HG02884 (cell line): ENCODE measurements at regions not wholly inside any gene's neighbourhood (a gene's known extent, or its start where the extent isn't known, plus 50 kb on each side); places are given as distances from the start of the nearest gene placed in this dataset.
"Not testable (repeated sequence)": the region's sequence is repeated elsewhere in the genome, so short reads cannot be mapped to it uniquely, and the experiment has no call there.

ENCODE experiments used
- ATAC-seq: cut with Tn5 transposase; IDR thresholded peaks from one replicate; pipeline ENCODE4 v1.9.1; 2021; ENCODE audit warnings: mild to moderate bottlenecking, moderate library complexity; ENCODE audit not compliant: unreplicated experiment

DNA sequence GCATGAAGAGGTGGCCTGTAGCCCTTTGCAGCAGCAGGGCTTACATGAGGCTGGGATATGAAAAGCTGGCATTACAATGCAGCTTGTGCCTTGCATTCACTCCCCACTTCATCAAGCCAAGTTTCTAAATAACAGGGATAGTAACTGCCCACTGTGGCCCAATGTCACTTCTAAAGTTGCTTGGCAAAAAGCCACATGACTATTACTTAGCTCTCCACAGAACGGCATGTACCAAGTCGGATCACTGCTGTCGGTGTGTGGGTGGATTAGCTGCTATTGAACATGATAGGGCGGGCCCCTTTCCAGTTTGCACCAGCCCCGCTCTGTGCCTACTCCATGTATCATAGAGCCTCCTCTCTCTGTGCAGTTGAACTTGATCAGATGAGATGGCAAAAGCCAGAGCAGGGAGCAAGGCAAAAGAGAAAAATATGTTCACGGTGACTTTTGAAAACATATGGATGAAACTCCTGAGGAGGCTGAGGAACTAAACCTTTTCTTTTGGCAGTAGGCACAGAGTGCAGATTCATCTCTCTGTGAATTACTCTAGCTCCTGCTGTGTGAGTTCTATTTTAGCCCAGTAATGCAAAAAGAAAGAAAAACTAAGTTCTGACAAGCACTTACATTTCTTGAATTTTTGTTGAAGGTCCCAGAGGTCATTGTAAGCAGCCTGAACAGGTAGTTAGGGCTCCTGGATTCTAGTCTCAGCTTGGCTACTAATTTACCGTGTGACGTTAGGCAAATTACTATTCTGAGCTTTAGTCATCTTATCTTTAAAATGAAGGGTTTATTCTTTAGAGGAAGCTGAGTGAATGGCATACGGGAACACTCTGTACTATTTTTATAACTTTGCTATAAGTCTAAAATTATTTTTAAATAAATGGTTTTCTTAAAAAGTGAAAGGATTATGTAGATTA lies 125.6 kb upstream of the NBPF9 start:
- not testable (repeated sequence) for ATAC-seq

DNA sequence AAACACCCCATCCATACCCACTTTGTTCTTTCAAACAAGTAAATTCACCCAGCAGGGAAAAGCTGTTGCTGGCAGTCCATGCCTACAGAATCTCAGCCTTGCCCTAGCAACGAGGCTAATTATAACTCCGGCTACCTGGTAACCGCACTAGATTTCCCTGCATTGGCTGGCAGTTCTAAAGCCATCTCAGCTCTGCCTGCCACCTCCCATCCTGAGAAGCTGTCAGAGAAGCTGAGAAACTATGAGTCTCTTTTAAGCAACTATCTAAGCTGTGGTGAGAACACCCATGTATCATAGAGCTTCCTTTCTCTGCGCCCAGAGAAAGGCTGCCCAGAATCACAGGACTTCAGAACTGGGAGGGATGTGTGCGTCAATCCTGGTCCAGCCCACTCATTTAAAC lies 126.5 kb upstream of the NBPF9 start:
- ATAC-seq, result not testable (repeated sequence)

DNA sequence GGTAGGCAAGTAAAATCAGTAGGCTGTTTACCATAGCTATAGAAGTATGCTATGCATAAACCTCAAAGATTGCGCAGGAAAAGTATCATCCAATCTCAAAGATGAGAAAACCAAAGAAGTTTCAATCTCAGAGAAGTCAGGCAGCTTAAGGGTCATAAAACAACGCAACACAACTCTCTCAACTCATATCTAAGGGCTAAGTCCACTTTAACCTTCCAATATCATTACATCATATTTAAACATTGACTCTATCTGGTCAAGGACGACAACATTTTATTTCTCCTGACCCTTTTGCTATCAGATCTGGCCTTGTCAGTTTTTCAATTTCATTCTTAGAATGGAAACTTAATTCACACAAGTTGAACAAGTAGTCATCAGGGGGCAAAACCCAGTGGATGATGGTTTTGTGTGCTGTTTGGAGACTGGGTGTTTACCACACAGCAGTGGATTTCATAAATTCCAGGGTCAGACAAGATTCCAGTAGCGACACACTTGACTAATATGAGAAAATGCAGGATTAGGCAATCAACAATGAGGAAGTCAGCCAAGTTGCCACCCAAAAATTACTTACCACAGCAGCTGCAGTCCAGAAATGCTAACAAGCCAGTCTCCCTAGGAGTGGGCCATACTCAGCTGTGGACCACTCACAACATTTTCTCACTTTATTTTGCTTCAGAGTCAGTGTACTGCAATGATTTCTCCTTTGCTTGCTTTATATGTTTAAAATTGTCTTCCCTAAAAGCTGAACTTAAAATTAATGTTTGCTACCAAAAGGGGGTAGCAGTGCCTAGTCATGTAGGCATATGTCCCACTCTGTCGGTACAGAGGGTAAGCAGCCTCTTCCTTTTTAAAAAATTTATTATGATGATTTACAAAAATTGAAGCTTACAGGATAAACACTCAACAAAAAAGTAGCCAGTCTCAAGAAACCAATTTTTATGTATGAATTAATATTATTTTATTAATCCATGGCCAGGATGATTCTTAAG lies 131.9 kb upstream of the NBPF9 start:
- not testable (repeated sequence) for ATAC-seq

DNA sequence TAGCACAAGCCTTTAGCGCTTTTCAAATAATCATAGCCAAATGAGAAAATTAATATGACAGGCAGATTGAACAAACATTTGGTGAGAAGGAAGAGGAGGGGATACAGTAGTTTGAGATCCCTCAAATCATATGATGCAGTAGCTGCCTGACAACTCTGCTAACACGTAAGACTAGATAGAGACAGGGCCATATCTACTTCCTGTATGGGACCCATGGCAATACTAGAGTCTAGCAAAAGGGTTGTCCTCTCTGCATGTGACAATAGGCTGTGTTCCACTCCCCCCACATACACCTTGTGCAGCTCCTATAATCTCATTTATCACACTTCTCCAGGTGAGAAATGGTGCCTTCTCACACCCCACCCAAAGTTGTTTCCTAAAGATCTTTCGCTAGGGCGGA lies 134.2 kb upstream of the NBPF9 start:
- not testable (repeated sequence) for ATAC-seq

DNA sequence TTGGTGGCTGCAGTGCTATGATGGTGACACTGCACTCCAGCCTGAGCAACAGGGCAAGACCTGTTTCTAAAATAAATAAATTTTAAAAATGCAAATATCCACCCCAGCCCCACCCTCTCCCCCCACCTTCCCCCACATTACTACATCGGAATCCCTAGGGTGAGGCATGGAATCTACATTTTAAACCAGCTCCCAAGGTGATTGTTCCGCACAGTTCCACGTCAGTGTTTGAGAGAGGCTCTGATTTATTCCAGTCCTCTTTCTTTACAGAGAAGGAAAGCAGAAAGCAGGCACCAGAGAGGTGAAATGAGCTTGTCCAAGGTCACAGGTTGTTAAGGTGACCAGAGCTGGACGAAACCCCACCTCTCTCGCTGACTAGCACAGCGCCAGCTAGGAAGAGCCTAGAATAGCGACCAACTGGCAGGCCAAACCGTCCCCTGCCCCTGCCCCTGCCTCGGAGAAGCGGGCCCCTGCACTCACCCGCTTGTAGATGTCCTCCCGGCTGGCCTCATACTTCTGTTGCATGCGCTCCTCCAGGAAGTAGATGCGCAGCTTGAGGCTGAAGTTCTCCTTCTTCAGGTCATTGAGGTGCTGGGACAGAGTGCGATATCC lies 136.7 kb upstream of the NBPF9 start:
- not testable (repeated sequence) for ATAC-seq

DNA sequence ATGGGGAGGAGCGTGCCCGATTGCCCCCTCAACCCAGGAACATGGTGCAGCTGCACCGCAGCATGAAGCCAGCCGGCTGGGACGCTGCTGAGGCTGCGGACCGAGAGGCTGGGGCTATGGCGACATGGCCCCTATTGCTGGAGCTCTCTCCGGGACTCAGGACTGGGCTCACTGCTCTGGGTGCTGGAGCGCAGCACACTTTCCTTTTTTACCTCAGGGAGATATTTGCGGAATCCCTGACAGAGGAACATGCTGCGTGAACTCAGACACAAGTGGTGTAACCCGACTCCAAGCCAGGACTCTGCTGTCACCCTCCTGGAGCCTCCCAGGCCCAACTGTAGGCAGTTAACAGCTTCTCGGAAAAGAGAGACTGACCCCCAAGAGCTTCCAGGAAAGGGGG lies 137.2 kb upstream of the NBPF9 start:
- ATAC-seq, result not testable (repeated sequence)

DNA sequence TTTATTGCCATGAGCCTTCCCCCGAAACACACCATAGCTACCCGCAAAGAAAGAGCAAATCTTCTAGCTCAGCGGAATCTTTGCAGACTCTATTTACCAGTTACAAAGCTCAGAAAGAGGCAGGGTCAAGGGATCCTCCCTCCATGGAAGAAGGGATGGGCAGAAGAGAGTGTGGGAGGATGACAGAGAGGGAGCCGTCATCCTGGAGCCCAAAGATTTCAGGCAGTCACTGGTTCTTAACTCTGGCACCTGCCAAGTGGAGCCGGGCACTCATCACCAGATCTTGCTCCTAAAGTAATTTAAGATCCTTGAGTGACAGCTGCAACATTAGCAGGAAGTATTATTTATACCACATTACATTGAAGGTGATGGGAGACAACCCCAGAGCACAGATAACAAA lies 137.9 kb upstream of the NBPF9 start:
- ATAC-seq, result not testable (repeated sequence)

DNA sequence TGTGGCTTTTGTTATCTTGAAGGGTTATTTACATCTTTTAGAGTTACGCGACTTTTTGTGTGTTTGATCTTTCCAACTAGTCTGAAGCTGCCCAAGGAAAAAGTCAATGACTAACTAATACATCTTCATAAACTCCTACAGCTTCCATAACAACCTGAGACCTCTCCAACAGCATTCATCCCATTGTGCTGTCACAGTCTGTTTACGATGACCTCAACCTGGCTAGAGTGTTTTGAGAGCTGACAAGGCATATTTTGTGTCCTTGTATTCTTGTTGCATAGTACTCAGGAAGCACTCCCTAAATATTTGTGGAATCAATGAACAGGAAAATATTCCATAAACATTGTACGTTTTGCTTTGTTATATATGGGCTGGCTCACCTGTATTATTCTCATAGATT lies 140.2 kb upstream of the NBPF9 start:
- ATAC-seq, result not testable (repeated sequence)

DNA sequence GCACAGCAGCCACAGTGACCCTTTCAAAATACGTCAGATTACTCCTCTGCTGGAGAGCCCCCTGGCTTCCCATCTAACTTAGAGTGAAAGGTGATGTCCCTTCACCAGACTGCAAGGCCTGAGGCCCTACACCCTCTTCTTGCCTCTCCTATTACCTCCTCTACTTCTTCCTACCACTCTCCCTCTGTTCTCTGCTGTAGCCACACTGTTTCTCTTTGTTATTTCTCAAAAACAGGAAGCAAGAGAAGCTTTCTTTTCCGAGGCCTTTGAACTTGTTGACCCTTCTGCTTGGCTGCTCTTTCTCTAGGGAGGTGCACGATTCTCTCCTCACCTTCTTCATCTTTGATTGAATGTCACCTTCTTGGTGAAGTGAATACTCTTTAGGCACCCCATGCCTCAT lies 141.3 kb upstream of the NBPF9 start:
- ATAC-seq, result not testable (repeated sequence)

DNA sequence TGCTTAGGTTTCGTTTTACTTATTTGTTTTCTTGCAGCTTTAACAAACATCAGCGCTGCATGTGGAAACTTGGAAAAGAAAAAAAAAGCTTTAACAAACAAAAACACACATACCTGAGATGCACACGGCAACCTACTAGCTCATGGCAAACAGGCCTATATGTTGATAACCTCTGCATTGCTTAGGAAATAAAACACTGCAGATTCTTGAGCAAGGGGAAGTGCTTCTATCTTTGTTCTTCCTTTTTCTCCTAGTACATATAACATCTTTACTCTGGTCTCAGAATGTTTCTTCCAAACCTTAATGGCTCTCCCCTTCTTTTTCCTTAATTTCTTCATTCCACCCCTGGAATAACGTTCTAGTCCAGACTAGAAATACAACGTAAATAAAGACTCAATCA lies 142.9 kb upstream of the NBPF9 start:
- ATAC-seq, result not testable (repeated sequence)

DNA sequence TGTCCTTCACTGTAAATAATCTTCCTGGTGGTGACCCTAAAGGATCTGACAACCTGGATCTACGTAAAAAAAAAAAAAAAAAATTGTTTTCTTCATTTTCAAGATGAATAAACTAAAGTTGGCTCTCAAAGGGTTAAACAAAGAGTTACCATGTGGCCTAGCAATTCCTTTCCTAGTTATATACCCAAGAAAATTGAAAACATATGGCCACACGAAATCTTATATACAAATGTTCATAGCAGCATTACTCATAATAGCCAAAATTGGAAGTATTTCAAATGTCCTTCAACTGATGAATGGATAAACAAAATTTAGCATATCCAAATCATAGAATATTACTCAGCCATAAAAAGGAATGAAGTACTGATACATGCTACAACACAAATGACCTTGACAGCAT lies 145.3 kb upstream of the NBPF9 start:
- not testable (repeated sequence) for ATAC-seq

DNA sequence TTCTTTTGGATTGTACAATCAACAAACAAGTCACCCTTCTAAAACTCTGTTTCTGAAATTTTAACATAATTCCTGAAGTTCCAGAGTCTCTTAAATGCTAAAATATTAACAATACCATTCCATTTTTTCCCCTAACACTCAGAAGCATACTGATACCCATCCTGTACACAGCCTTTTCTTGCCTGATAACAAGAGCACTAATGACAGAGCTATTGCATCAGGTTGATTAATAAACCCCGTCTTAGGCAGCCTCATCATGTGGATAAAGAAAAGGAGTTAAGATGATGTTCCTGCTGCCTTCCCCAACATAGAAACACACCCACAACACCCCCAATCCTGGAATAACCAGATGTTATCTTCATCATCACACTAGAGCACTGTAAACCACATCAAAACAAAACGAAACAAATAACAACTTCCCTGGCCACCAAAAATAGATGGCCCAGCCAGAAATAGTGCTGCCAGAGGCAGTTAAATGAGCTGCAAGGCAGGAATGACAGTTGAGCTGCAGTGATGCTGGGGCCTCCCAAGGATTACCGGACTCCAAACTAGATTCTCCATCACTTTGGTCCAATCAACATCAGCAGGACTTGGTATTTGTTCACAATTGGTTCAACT lies 146.6 kb upstream of the NBPF9 start:
- ATAC-seq, result not testable (repeated sequence)

DNA sequence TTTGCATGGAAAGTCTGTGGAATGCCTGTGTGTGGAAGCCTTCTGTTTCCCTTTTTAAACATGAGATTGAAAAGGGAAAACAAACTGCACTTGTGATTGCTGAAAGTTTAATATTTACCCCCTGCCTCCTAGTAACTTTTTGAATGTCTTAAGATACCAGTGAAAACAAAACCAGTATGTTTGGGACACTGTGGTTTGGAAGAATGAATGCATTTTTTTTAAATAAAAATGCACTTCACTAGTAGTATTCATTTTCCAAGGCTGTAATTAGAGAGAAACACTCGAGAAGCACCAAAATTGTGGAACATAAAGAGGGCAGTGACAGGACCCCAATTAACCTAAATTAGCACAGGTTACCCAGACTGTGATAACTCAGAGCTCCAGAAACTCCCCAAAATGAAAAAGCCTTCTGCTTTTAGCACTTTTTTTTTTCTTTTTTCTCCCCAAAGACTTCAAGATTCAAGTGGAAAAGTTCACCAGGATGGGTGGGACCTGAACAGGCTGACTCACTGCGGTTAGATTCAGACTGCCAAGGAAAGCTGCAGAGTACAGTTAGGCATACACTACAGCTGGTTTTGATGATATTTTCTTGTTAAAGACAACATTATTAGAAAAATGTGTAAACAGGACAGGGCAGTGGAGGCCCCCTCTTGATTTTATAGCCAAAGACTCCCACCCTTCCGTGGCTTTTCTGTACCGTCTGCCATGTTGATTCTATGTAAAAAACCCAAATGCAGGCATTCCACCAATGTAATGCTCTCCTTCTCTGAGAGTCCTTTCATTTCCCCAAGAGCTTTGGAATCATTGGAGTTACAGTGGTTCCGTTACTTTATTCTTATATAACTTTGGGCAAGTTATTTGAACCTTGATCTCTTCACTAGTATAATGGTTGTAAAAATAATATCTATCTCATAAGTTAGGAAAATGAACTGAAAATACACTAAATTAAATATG lies 151.8 kb upstream of the NBPF9 start:
- ATAC-seq, result not testable (repeated sequence)

DNA sequence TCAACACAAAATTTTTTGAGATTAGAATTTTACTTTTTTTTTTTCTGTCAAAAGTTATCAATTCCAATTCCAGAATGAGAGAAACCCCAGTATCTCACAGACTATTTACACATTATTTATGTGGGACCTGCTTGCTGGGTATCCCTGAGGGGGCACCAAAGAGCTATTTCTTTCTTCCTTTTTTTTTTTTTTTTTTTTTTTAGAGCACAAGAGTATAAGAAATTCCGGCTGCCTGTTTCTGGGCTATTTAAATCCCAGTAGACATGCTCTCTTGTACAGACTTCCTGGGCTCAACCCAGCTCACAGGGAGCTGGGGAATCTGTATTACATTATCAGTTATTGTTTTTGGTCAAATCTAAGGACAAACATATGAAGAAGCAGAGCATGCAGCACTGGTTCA lies 156.9 kb upstream of the NBPF9 start:
- not testable (repeated sequence) for ATAC-seq

DNA sequence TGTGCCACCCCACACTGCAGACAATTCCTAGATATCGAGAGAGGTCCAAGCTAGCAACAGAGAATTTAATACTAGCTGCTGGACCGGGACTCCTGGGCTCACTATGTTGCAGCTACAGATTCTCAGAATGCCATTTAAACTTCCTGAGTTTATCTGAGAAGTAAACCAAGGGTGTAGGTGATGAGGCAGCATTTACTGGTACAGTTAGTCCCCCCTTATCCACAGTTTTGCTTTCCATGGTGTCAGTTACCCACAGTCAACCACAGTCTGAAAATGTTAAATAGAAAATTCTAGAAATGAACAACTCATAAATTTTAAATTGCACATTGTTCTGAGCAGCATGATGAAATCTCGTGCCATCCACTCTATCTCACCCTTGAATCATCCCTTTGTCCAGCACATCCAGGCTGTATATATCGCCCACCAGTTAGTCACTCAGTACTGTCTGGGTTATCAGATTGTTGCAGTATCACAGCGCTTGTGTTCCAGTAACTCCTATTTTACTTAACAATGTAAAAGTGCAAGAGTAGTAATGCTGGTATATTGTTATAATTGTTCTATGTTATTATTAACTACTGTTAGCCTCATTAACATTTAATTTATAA lies 157.5 kb upstream of the NBPF9 start:
- not testable (repeated sequence) for ATAC-seq

DNA sequence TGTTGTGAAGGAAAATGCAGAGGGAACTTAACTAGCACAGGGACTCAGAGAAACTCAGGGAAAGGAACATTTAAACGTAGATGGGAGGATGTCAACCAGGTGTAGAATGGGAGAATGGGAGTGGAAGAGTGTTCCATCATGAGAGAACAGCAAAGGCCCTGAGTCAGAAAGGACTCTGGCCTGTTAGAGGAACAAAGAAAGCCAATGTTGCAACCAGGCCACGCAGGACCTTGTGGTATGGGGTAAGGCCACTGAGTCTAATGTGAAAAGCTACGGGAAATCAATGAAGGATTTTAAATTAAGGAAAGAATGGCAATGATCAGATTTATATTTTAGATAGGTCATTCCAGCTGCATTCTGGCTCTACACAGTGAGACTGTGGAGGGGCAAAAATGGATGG lies 163.9 kb upstream of the NBPF9 start:
- not testable (repeated sequence) for ATAC-seq

DNA sequence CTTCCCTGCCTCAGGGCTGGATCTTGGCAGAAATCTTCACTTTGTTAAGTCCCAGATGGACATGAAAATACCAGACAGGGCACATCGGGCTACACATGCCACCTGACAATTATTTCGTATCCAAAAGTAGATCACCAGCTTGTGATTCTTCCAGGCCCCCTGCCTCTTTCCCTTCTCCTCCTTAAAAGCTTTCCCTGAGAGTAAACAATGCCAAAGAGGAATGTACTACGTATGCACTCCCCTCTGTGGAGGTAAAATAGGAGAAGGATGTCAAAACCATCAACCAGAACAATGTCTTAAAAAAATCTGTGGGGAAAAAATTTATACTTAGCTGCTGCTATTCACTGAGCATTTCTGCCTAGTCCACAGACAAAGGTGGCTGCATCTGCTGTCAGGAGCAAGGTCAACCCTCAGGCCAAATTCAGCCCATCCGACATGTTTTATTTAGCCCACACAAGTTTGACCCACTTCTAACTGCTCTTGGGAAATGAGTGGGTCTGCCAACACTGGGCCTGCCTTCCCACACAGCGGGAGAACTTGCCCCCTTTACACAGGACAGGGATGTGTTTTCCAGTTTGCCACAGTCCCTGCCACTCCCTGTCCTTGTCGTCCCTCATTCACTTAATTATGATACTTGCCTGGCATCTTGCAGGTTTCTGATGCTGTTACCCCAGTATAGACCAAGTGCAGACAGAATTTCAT lies 165.8 kb upstream of the NBPF9 start:
- ATAC-seq, result not testable (repeated sequence)

DNA sequence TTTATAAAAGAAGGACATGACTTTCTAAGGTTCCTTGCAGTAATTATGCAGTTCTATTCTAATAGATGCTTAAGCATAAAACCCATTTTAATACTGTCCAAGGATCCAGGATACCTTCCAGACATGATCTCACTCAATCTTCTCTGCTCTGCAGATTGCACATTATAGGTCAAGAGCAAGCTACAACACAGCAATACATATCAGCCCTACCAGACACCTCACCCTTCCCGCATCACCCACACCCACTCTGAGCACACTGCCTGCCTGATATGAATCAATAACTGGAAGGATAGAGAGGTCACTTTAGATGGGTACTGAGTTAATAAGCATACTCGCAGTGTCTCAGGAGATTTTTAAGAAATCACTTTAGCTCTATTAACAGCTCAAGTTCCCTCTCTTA lies 166.5 kb upstream of the NBPF9 start:
- ATAC-seq, result not testable (repeated sequence)
